ENCODE measurements at regions not wholly inside any gene's neighbourhood (a gene's known extent, or its start where the extent isn't known, plus 50 kb on each side); places are given as distances from the start of the nearest gene placed in this dataset.

DNA sequence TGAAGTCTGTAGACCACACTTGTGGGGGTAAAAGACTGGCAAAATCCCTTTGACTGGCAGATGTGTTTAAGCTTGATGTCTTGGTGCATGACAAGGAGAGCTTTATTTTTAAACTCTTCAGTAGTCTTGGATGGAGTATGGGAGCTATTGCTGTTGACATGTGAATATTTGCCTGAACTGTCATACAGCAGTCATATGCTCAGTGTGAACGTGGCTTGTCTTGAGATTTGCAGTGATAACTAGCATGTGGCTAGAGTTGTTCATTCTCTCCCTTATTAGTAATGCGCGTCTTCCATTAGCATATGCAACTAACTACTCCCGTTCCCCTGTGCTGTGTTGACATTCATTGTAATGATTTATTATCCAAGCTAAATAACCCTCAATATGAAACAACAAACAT lies 523.6 kb upstream of the WWC1 start:
- TF ChIP-seq CTCF (conservative IDR thresholded peaks at IDR 0.05; ENCODE audit: low read length) (no peak), EZH2phosphoT487 (IDR thresholded peaks at IDR 0.05; ENCODE audit: borderline replicate concordance, low read depth, low read length) (no peak)
